SH-SY5Y (cell line): ENCODE measurements at regions not wholly inside any gene's neighbourhood (a gene's known extent, or its start where the extent isn't known, plus 50 kb on each side); places are given as distances from the start of the nearest gene placed in this dataset.

Experiments used
- GATA2 ChIP-seq: IDR thresholded peaks from 2 replicates; pipeline ENCODE4 v1.6.1; 2011; ENCODE audit warnings: mild to moderate bottlenecking, low read depth, low read length
- GATA3 ChIP-seq: IDR thresholded peaks from 2 replicates; pipeline ENCODE4 v1.6.1; 2011; ENCODE audit warnings: low read depth, mild to moderate bottlenecking, low read length, moderate library complexity

- TF ChIP-seq GATA3 (no peak), GATA2 (no peak)
Measured at GRCh38 chr11:128158860-128159259, 428.5 kb downstream of the ETS1 start.
